NT2/D1 (cell line): ENCODE measurements at regions not wholly inside any gene's neighbourhood (a gene's known extent, or its start where the extent isn't known, plus 50 kb on each side); places are given as distances from the start of the nearest gene placed in this dataset.
A peak's percentile ranks its signal among the peaks of the same experiment; 100 is the strongest.

Experiments
- DNase-seq: peaks from one replicate; pipeline ENCODE4 v3.0.0-alpha.2; 2011; ENCODE audit warnings: low read depth, low spot score
- H3K27me3 ChIP-seq: 2 replicates; pipeline ENCODE4 v1.6.0; 2011; ENCODE audit warnings: mild to moderate bottlenecking; ENCODE audit not compliant: insufficient read length, insufficient read depth
- H3K36me3 ChIP-seq: 2 replicates; pipeline ENCODE4 v1.6.1; 2011; ENCODE audit warnings: mild to moderate bottlenecking, low read length, mixed read lengths; ENCODE audit not compliant: insufficient read depth, insufficient read length
- H3K4me1 ChIP-seq: 2 replicates; pipeline ENCODE4 v1.5.1; 2011; ENCODE audit not compliant: insufficient read depth, insufficient read length
- H3K4me3 ChIP-seq: 2 replicates; pipeline ENCODE4 v1.5.1; 2011; ENCODE audit warnings: low read depth; ENCODE audit not compliant: insufficient read length
- H3K9ac ChIP-seq: 2 replicates; pipeline ENCODE4 v1.6.0; 2011; ENCODE audit warnings: low read depth; ENCODE audit not compliant: insufficient read length
- H3K9me3 ChIP-seq: 2 replicates; pipeline ENCODE4 v1.5.1; 2011; ENCODE audit warnings: mild to moderate bottlenecking, low read length; ENCODE audit not compliant: insufficient read depth
- SUZ12 ChIP-seq: IDR thresholded peaks from 2 replicates; pipeline ENCODE4 v1.6.1; 2011; ENCODE audit not compliant: insufficient read length, insufficient read depth; ENCODE audit errors: extremely low read depth
- YY1 ChIP-seq: IDR thresholded peaks from 2 replicates; pipeline ENCODE4 v1.6.1; 2011; ENCODE audit not compliant: insufficient read length, insufficient read depth
- ZNF274 ChIP-seq: IDR thresholded peaks from 2 replicates; pipeline ENCODE4 v1.6.1; 2011; ENCODE audit warnings: mild to moderate bottlenecking, low read depth, low read length

GRCh38 chr9:95738438-95738837 is 137.1 kb upstream of the ERCC6L2 start:
- Histone ChIP-seq H3K9me3 (no peaks in the 10 kb centered on the region), H3K36me3 (no peaks in the 10 kb centered on the region), H3K4me1 (peaks cover 10% of the 10 kb centered on the region), H3K4me3 (no peak overlapping the region), H3K27me3 (peaks cover 3% of the 10 kb centered on the region), H3K9ac (no peak overlapping the region)
- no peak for DNase-seq
- TF ChIP-seq SUZ12, result no peak
- TF ChIP-seq YY1, result no peak
- no peak for TF ChIP-seq ZNF274

GRCh38 chr9:95736891-95737522 is 138.5 kb upstream of the ERCC6L2 start:
- TF ChIP-seq SUZ12 (no peak), ZNF274 (no peak), YY1 (no peak)
- no peak overlapping the region for H3K9ac ChIP-seq
- no peak for DNase-seq

GRCh38 chr9:95736370-95736769 is 139.1 kb upstream of the ERCC6L2 start:
- Histone ChIP-seq H3K4me1 (peaks cover 8% of the 10 kb centered on the region), H3K9ac (no peak overlapping the region), H3K4me3 (no peak overlapping the region), H3K36me3 (no peaks in the 10 kb centered on the region), H3K27me3 (peaks cover 3% of the 10 kb centered on the region), H3K9me3 (no peaks in the 10 kb centered on the region)
- TF ChIP-seq YY1, result no peak
- TF ChIP-seq ZNF274, result no peak
- TF ChIP-seq SUZ12, result no peak
- peak; percentile 11 for DNase-seq

More at GRCh38 chr9:95736891-95737522, 138.5 kb upstream of the ERCC6L2 start:
- Histone ChIP-seq H3K4me1 (peaks cover 8% of the 10 kb centered on the region), H3K27me3 (peaks cover 3% of the 10 kb centered on the region), H3K9me3 (no peaks in the 10 kb centered on the region), H3K4me3 (no peak overlapping the region), H3K36me3 (no peaks in the 10 kb centered on the region)

DNA sequence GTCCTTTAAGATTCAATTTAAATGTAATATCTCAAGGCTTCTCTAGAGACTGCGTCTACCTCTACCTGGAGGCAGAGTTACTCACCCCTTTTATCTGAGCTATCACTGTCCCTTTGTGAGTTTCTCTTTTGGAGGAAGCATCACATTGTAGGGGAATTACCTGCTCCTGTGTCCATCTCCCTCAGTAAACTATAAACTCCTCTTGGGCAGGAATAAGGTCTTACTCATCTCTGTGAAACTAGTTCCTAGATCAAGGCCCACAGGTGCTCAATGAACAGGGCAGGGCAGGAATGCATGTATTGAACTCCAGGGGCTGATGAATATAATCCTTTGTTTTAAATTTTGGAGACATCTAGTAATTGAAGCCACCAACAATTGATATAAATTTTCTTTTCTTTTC is 139.8 kb upstream of the ERCC6L2 start:
- no peak for DNase-seq
- Histone ChIP-seq H3K4me3 (no peak overlapping the region), H3K9me3 (no peaks in the 10 kb centered on the region), H3K36me3 (no peaks in the 10 kb centered on the region), H3K9ac (no peak overlapping the region), H3K4me1 (peaks cover 8% of the 10 kb centered on the region), H3K27me3 (peaks cover 3% of the 10 kb centered on the region)
- TF ChIP-seq ZNF274 (no peak), YY1 (no peak), SUZ12 (no peak)

DNA sequence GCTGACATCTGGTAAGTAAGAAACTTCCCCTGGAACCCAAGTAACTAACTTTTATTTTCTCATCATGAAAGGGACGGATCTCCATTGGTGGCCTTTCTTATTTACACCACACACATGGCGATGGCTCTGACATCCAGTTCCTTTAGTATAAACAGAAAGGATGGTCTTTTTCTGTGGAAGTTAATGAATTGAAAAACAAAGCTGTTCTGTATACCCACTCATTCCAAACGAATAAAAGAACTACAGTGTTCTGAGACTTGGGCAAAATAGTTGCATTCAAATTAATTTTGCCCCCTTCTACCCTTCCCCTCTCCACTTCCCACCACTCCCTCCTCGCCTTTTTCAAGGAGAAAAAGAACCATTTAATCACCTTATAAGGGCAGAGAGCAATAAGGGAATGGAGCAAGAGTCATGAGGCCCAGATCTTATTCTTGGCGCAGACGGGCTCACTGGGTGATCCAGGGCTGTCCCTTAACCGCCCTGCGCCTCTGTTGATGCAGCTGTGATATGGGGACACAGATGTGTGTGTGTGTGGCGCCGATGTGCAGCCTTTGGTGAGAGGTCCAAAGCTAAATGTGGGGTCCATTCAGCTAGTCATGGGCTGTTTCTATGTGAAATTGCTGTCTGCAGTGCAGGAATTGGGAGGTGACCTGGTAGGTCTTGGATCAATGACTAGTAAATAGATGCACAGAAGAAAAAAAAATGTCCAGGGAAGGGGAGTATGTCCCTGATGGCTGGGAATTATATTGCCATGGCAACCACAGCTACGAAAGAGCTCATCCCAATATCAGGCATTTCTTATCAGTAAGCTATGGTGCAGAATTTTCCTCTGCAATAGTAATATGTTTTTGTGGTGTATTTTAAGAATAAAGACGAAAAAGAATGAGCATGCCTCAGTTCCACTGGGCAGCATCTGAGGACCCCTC is 141.5 kb upstream of the ERCC6L2 start:
- TF ChIP-seq YY1 (no peak), SUZ12 (no peak), ZNF274 (no peak)
- no peak for DNase-seq
- Histone ChIP-seq H3K9ac (no peak overlapping the region), H3K36me3 (no peaks in the 10 kb centered on the region), H3K4me3 (no peak overlapping the region), H3K27me3 (peaks cover 3% of the 10 kb centered on the region), H3K9me3 (no peaks in the 10 kb centered on the region), H3K4me1 (peaks cover 8% of the 10 kb centered on the region)

GRCh38 chr9:95732802-95733688 is 142.4 kb upstream of the ERCC6L2 start:
- no peak overlapping the region for H3K4me3 ChIP-seq
- no peaks in the 10 kb centered on the region for H3K36me3 ChIP-seq
- H3K27me3 ChIP-seq, result no peaks in the 10 kb centered on the region
- no peaks in the 10 kb centered on the region for H3K9me3 ChIP-seq
- DNase-seq, result no peak
- H3K9ac ChIP-seq, result no peak overlapping the region
- no peak for TF ChIP-seq ZNF274
- TF ChIP-seq YY1, result no peak
- no peak for TF ChIP-seq SUZ12
- H3K4me1 ChIP-seq, result peaks cover 6% of the 10 kb centered on the region

DNA sequence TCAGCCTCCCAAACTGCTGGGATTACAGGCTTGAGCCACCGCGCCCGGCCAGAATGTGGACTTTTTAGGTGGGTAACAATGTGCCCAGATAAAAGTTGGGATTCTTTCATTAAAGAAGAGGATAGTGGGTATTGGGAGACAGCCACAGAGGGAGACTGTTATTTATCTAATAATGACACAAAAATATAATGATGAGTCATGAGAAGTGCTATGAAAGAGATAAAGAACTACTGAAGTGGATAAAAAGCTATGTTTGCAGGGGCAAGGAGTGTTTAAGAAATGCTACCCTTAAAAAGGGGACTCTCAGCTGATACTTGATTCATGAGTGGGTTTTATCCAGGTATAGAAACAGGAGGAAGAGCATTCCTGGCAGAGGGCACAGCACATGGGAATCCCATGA is 143.6 kb upstream of the ERCC6L2 start:
- no peak for TF ChIP-seq ZNF274
- TF ChIP-seq SUZ12, result no peak
- TF ChIP-seq YY1, result no peak
- H3K9me3 ChIP-seq, result no peaks in the 10 kb centered on the region
- no peak overlapping the region for H3K4me3 ChIP-seq
- no peak for DNase-seq
- no peaks in the 10 kb centered on the region for H3K27me3 ChIP-seq
- no peaks in the 10 kb centered on the region for H3K36me3 ChIP-seq
- no peak overlapping the region for H3K9ac ChIP-seq
- peaks cover 2% of the 10 kb centered on the region for H3K4me1 ChIP-seq
